ENCODE measurements at regions not wholly inside any gene's neighbourhood (a gene's known extent, or its start where the extent isn't known, plus 50 kb on each side); places are given as distances from the start of the nearest gene placed in this dataset.

DNA sequence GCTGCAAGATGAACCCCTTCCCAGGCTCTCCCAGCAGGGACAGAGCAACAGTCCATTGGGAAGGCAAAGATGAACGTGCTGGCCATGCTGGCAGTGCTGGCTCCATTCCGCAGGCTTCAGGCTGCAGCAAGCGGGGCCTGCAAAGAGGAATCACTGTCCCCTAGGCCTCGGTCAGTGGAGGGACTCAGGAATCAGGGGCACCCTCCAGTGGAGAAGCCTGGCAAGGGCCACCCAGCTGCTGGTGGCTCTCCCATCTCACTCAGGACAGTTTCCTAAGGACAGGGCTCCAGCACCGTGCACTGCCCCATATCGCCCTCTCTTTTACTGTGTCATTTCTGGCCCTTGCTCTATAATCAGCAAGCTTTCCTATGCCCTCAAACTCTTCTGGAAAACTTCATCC lies 498.6 kb downstream of the EFNB2 start:
- no peak for DNase-seq (ENCODE audit: low read depth)

DNA sequence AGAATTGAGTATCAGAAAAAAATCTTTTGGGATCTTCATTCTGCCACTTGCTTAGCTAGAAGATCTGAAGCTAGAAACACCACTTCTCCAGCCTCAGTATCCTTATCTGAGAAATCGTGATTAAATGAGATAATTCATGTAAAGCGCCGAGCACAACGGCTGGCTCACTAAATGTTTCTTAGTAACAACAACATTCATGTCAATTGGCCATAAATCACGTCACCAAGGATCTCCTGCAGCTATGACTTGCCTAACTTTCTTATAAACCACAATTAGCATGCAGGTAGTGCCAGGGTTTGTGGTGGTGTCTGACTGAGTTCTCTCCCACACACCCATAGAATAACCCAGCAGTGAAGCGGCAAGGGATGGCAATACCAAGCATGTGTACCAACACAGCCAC lies 501.3 kb downstream of the EFNB2 start:
- no peak for DNase-seq (ENCODE audit: low read depth)

DNA sequence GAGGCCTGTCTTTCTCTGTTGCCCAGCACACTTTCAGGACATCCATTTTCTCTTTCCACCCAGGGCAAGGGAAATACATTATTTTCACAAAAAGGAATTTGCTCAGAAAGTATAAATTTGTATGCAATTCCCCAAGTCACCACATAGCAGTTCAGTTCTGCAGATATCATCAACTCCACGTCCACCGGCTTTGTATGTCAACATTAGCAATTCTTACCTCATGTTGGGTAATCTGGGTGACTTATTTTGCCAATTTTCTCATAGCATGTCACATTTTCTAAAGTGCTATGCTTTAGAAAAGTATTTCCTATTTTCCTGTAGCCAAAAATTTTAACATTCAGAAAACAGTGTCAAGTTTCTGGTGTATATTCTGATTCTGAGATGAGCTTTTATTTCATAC lies 501.8 kb downstream of the EFNB2 start:
- DNase-seq (ENCODE audit: low read depth) = no peak

DNA sequence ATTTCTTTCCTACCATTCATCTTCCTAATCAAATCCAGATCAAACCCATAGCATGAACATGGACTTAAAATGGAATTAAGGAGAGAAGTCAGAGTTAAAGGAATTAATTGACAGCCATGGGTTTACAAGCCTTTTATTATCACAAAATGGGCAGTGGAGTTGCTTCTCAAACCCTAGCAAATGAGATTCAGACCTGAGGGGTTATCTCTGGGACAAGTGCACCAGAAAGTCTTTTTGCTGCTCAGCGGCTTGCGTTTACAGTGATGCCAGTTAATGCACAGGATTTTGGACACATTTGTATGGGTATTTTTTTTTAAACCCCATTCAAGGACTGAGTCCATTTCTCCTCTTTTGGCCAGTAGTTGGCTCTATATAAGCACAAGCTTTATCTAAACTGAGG lies 503.0 kb downstream of the EFNB2 start:
- no peak for DNase-seq (ENCODE audit: low read depth)

DNA sequence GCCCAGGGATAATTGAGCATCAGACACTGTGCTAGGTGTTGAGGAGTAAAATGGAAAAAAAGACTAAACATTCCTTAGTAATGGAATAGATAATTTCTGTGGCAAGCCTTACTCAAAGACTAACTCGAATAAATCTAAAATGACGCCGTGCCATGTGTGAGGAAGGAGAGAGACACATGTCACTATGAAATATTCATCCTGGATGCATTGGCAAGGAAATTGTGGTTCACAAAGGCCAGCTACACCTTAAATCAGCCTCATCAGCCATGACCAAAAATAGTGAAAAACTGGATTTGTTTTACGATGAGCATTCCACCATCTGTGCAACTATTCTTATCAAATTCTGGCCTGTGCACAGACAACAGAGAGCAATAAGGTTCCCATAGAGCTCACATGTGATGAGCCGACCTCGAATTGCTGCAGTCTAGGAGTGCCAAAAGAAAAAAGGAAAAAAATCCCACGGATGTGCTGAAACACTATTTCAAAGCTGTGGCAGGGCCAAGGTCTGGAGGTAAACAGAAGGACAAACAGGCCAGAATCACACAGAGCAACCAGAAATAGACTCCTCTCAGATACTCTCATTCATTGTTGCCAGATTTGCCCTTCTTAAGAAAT lies 505.7 kb downstream of the EFNB2 start:
- no peak for DNase-seq (ENCODE audit: low read depth)

DNA sequence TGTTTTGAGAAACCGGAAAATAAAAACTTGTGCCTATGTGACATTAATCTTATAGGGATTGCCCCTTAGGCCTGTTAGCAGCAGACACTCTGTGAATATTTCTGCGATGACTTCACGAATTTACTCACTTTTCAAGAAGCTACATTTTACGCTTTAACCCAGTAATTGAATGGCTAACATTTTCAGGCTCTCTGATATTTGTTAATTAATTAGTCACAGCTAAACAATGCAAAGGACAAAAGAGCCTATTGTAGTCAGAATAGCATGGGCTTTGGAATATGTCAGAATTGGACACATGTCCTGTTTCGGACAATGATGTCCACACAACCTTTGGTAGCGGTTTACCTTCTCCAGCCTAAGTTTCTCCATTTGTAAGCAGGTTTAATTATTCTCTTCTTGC lies 506.6 kb downstream of the EFNB2 start:
- no peak for DNase-seq (ENCODE audit: low read depth)

DNA sequence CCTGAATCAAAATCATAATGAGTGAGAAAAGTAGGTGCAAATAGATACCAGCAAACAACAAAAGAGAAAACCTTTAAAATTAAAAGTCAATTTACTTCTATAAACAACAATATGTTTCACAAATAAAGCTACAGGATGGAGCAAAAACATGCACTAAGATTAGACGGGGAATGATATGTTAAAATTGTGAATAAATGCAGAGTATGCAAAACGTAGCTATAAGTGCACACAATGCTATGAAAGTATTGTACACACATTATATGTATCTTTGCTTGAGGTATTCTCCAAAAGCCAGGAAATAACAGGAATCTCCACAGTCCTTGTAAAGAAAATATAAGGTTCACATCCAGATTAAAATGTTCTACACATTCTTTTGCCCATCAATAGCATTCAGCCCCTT lies 523.9 kb downstream of the EFNB2 start:
- no peak for DNase-seq (ENCODE audit: low read depth)

DNA sequence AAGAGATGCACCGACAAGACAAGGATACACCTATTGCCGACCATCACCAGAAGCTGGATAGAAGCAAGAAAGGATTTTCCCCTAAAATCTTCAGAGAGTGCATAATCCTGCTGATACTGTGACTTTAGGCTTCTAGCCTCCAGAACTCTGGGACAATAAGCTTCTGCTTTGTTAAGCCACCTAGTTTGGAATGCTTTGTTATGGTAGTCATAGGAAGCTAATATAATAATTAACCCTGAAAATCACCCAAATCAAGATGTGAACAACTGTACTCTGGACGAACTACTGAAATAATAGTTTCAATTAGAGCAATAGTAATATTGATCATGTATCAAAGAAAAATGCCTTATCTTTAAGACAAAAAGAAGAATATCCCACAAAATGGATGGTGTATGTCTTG lies 524.6 kb downstream of the EFNB2 start:
- no peak for DNase-seq (ENCODE audit: low read depth)

DNA sequence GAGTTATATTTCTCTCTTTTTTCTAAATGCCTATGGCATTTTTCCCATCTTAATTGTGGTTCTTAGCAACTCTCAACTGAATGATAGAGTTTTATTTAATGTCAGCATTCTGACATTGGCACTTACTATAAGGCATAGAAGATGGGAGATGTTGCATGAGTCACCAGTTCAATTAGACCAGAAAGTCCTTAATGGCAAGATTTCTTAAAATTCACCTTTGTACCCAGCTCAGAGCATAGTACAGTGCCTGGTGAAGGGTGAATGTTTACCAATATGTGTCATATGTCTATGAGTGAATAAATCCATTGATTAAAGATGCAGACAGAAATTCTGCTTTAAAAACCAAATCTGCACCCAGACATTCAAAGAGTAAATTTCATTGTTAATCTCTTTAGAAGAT lies 526.9 kb downstream of the EFNB2 start:
- no peak for DNase-seq (ENCODE audit: low read depth)

DNA sequence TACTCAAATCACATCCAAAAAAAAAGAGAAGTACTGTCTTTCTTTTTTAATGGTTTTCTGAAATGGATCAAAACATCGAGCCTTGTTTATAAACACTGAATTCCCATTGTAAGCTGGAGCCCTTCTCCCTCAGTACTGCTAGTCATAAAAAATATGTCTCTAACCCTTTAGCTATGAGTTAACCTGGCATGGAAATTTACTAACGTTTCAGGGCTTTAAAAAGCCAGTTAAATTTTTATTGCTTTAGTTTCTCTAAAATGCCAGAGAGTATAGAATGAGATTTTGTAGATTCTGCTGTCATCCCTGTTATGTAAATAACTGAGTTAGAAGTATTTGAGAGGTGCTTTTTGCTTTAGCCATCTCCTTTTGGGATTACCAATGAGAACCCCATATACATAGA lies 528.3 kb downstream of the EFNB2 start:
- DNase-seq (ENCODE audit: low read depth) = no peak

DNA sequence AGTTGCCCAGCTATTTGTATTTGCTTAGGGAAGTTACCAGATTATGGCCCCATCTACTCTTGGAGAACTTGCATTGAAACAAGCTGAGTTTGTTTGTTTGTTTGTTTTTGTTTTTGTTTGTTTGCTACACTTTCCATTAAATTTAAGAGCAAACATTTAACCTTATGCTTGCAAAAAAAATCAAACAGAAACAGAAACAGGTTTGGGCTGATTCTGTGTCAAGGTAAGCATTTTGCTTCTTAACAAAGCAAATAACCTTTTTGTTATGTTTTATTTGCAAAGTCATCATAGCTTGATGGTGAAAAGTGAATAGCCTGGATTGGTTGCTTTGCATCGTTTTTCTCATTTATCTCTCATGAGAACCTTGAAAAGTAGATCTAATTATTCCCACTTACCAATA lies 531.8 kb downstream of the EFNB2 start:
- DNase-seq (ENCODE audit: low read depth) = no peak

DNA sequence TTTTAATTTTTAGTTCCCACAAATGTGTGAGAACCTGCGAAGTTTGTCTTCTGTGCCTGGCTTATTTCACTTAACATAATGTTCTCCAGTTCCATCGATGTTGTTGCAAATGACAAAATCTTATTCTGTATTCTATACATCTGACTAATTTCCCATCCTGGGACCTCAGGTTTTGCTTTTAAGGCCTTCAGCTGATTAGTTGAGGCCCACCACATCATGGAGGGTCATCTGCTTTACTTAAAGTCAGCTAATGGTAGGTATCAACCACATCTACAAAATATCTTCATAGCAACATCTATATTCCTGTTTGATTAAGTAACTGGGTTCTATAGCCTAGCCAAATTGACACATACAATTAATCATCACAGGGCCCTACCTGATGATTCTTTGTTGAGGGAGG lies 534.0 kb downstream of the EFNB2 start:
- DNase-seq (ENCODE audit: low read depth) = no peak

DNA sequence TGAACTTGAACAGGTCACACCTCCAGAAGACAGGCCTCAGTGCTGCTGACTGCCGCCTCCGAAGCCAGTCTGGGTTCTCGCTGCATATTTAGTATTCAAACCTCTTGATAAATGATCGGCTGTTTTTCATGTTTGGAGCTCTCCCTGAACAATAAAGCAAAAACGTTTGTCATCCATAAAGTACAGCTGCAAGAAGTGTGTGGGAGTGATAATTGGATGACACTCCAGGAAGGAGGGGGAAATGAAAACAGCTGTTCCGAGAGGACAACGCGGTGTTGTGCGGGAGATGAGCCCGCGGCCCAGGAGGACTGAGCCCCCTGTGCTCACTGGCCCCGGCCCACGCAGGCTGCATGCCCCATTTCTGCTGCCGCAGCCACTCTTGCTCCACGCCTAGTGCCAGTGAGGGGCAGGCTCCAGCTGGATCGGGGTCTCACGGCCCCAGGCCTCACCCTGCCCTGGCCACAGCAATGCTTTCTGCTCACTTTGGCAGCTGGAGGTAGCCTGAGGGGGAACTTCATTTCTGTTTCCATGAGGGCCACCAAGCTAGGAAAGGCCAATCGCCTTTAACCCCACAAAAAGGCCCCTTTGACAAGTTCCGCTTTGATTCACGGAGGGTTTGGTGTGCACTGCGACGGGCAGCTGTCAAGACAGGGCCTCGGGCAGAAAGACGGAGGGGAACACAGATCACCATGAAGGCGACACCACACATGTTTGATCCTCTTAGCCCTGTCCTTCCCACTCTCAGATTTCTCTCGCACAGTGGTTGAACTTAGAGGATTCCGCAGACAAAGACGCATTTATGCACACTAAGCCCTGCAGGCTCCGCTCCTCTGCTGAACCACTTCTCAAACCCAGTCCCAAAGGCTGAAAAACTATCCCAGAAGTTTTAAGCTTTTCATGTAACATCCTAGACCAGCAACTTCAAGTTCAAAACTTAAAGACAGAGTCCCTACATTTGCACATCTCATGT lies 537.6 kb downstream of the EFNB2 start:
- no peak for DNase-seq (ENCODE audit: low read depth)

DNA sequence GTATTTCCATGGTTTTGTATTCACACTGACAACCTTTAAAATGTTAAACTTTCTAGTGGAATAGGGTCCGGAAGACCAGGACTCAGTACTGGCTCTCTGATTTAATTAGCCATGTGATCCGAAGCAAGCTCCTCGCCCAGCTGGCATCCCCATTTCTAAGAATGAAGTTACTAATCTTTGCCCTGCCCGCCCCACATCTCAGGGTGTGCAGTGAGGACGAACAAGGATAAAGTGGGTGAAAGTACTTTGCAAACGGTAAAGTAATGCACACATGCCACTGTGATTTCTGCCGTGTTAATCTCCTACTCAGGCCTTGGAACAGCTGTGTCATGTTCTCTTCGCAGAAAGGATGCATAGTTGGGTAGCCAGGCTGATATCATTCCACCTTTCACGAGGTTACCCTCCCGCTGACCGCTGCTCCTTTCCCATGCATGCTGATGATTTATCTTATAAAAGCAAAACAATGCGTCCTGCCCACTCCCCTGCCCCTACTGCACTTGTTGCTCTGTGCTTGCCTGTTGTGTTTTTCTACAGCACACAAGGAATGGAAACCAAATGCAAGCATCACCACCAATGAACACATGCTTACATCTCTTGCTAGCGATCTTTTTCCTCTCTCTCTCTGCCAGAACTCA lies 539.0 kb downstream of the EFNB2 start:
- no peak for DNase-seq (ENCODE audit: low read depth)

DNA sequence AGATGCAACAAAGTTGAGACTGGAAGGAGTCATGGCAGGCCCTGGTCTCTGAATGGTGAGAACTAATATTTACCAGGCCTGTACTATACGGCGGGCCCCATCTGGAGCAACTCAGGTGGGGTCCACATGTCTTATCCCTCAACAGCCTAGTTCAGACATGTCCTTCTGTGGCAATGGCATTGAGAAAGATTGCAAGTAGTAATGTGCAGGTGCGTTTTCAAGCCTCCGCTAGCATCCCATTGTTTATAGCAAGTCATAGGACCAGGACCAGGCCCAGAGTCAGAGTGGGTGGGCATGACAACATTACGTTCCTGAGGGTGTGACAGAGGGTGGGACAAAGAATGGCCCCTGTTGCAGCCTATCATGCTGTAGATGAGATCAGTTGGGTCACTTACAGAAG lies 541.1 kb downstream of the EFNB2 start:
- DNase-seq (ENCODE audit: low read depth) = no peak

DNA sequence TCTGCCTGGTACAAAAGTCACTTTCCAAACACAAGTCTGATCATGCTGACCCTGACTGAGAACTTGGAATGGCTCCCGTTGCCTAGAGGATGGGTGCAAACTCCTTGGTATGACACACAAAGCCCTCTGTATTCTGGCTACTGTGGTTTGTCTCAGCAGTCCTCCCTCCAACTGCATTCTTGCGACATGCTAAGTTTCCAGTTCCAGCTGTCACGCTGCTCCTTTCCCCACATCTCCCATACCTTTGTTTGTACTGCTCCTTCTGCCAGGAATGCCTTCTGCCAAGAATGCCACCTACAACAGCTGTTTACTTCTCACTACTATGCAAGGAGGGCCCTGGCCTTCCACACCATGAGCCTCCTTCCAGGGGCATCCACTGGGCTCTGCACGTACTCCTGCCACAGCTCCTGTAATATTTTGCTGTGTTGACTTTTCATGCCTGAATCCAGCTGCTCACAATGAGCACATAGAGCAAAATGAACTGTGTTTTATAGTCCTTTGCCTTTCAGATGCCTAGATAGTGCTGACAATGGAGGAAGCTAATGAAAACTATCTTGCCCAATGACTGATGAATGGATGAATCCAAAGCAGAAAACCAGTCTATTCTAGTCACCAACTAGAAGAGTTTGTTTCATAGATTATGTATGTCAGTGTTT lies 543.7 kb downstream of the EFNB2 start:
- DNase-seq (ENCODE audit: low read depth) = no peak

DNA sequence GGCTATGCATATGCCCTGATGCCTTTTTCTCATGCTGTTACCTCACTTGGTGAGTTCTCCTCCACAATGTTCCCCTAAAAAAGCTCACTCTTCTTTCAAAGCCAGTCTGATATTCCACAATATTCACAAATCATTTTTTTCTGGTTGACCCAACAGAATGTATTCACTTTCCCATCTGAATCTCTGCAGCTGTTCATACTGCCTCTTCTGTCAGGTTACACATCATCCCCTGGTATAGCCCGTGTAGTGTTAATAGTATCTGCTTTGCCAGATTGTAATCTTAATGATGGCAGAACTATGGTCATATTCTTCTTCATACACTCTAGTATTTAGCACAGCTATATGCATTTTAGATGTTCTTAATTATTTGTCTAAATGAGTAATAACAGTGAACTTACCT lies 544.3 kb downstream of the EFNB2 start:
- DNase-seq (ENCODE audit: low read depth) = no peak

DNA sequence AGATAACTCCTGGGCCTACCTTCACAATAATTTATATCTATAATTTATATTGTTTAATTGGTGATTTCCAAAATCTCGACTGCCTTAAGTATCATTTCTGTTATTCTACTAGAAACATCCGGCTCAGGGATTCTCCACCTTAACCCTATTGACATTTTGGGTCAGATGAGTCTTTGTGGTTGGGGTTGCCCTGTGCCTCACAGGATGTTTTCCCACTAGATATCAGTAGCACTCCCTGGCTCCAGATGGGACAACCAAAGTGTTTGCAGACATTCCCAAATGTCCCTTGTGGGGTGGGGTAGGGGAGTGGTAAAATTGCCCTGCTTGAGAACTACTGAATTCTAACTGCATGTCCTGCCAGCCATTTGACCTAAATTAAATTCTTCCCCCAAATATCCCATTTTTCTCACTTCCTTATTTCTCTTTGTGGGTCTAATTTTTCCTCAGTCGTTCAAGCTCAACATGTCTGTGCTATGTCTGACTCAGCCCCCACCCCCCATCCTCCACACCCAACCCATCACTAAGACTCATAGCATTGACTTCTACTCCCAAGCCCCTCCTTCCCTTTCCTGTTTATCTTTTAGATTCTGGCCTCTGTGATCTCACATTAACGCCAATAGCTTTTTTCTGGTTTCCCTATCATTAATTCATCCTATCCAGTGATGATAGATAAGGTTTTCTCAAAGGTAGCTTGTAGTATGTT lies 545.1 kb downstream of the EFNB2 start:
- no peak for DNase-seq (ENCODE audit: low read depth)

DNA sequence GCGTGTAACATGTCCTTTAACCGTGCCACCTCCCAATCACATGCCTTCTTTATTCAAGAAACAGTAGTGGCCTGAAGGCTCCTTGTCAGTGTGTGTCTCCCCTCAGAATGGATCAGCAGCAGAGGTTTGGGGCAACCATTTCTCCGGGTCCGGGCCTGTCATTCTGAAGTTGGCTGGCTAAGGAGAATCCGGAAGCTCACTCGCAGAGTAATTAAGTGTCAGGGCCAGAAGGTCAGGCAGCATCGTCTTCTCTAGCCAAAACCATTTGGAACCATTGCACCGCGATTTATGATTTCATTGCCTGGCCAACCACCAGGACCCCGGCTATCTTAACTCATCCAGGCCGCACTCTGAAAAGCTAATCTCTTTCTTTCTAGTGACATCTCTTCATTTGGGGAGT lies 550.8 kb downstream of the EFNB2 start:
- no peak for DNase-seq (ENCODE audit: low read depth)

DNA sequence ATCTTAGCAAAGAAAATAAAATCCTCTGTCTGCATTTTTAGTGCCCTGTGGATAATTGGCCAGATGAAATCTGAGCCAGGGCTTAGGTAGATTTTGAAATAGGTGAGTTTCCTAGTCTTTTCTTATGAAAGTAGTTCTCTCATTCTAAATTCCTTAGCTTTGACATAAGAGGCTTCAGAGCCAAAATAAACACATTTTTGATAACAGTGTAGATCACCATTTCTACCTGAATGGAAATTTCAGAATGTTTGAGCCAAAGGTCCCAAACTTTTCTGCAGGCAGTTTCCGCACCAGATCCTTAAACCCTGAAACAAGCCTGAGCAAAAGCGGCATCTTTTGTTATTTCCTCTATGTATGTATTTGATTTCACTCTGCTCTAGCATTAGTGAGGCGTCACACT lies 551.2 kb downstream of the EFNB2 start:
- DNase-seq (ENCODE audit: low read depth) = no peak

DNA sequence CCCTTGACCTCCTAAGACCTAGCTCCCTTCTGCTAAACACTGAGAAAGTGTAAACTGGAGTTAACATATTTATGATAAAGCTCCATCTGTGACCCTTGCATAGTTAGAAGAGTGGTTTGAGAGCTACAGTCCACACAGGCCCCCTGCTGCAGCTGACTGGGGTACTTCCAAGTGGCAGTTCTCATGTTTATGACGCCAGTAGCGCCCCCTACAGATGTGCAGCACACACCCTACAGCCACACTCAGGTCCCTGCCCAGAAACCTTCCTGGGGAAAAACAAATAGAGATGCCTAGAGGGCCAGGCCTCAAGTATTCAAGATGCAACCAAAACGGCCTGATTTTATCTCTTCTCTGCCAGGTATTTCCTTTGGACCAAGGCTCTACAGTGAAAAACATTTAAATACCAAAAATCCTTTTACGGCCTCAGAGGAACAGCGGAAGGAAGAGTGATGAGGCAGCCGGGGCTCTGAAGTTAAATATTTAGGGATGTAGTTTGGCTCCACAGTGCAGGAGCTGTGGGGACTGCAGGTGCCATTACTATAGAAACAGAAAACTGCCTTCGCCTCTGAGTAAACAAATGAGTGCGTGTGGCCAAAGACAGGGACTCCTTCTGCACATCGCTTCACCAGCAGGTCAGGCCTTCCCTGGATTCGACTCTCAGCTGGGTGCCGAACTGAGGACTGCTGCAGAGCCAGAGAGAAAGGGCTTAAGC lies 553.1 kb downstream of the EFNB2 start:
- DNase-seq (ENCODE audit: low read depth) = no peak

Data from activated T-helper 1 cell treated with Interleukin-2 at 50 U/mL for 16 hours (primary cell).